GM12865 (cell line): ENCODE measurements at regions not wholly inside any gene's neighbourhood (a gene's known extent, or its start where the extent isn't known, plus 50 kb on each side); places are given as distances from the start of the nearest gene placed in this dataset.
"Not testable (repeated sequence)": the region's sequence is repeated elsewhere in the genome, so short reads cannot be mapped to it uniquely, and the experiment has no call there.

Source experiments
- DNase-seq: peaks from one replicate; pipeline ENCODE4 v3.0.0; 2010; ENCODE audit warnings: low read depth
- H3K4me3 ChIP-seq: 2 replicates; pipeline ENCODE4 v1.5.1; 2011; ENCODE audit warnings: mild to moderate bottlenecking, low read depth, low read length, control low read depth
- CTCF ChIP-seq: IDR thresholded peaks from 2 replicates; pipeline ENCODE4 v1.5.1; 2011; ENCODE audit warnings: low read length, control low read depth, low read depth, inconsistent platforms; ENCODE audit not compliant: insufficient read depth; ENCODE audit errors: missing control alignments

GRCh38 chr6:78781001-78781400, 86.3 kb upstream of the IRAK1BP1 start:
- no peak overlapping the region for H3K4me3 ChIP-seq
- no peak for TF ChIP-seq CTCF
- DNase-seq = no peak

DNA sequence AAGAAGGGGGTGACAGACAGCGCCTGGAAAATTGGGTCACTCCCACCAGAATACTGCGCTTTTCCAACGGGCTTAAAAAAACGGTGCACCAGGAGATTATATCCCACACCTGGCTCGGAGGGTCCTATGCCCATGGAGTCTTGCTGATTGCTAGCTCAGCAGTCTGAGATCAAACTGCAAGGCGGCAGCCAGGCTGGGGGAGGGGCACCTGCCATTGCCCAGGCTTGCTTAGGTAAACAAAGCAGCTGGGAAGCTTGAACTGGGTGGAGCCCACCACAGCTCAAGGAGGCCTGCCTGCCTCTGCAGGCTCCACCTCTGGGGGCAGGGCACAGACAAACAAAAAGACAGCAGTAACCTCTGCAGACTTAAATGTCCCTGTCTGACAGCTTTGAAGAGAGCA, 84.0 kb upstream of the IRAK1BP1 start:
- not testable (repeated sequence) for DNase-seq, H3K4me3 ChIP-seq

GRCh38 chr6:78797270-78797669, 70.1 kb upstream of the IRAK1BP1 start:
- no peak for DNase-seq
- H3K4me3 ChIP-seq = no peak overlapping the region
- no peak for TF ChIP-seq CTCF

GRCh38 chr6:78799682-78800081, 67.7 kb upstream of the IRAK1BP1 start:
- TF ChIP-seq CTCF = no peak
- no peak overlapping the region for H3K4me3 ChIP-seq
- DNase-seq = no peak

GRCh38 chr6:78806792-78807191, 60.6 kb upstream of the IRAK1BP1 start:
- DNase-seq, H3K4me3 ChIP-seq: not testable (repeated sequence)

GRCh38 chr6:78807655-78808355, 59.5 kb upstream of the IRAK1BP1 start:
- not testable (repeated sequence) for H3K4me3 ChIP-seq, DNase-seq

GRCh38 chr6:78808356-78808891, 58.9 kb upstream of the IRAK1BP1 start:
- DNase-seq = no peak
- no peak for TF ChIP-seq CTCF
- no peak overlapping the region for H3K4me3 ChIP-seq

DNA sequence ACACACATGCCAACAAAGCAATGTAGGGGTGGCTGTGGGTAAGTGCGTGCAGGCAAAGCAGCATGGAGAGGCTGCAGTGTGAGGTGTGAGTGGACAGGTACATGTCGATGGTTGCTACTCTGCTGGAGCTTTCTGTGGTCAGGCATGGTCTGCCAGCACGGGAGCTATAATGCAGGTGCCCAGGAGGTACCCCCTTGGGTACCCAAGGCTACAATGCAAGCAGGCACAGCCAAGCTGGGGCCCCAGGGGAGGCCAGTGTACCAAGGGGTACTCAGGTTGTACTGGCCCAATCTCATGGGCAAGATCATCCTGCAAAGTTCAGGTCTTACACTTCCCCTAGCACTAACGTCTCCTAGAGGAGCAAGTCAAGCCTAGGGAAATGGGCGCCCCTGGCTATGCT, 58.4 kb upstream of the IRAK1BP1 start:
- no peak overlapping the region for H3K4me3 ChIP-seq
- no peak for TF ChIP-seq CTCF
- DNase-seq = no peak
